ENCODE measurements at regions not wholly inside any gene's neighbourhood (a gene's known extent, or its start where the extent isn't known, plus 50 kb on each side); places are given as distances from the start of the nearest gene placed in this dataset.

DNA sequence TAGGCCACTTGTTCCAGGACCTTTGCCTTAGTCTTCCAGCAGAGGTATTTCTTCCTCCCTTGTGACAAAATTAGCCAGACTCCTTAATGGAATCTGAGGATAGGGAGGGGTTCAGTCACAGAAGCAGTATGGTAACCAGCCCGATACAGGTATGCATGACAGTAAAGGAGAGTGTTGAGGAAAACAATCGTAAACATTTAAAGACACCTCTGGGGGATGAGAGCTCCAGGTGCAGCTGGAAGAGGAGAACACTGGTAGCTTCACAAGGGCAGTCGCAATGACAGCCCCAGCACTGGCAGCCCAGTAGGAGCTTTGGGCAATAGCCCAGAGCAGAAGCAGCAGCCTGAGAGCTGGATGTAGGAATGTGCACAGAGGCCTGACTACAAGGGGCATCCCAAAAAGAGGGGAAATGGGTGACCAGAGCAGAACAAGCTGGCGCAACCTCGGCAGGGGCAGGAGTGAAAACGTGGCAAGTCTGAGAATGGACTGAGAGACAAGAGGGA is 344.9 kb upstream of the JAG1 start:
- intact Hi-C loops (cut with DNase I; ENCODE audit: low total_unique reads), result no loop called here
- H3K4me3 ChIP-seq (ENCODE audit: low read depth, poor library complexity, severe bottlenecking), result no peak overlapping the region
- TF ChIP-seq, protein P1, sequence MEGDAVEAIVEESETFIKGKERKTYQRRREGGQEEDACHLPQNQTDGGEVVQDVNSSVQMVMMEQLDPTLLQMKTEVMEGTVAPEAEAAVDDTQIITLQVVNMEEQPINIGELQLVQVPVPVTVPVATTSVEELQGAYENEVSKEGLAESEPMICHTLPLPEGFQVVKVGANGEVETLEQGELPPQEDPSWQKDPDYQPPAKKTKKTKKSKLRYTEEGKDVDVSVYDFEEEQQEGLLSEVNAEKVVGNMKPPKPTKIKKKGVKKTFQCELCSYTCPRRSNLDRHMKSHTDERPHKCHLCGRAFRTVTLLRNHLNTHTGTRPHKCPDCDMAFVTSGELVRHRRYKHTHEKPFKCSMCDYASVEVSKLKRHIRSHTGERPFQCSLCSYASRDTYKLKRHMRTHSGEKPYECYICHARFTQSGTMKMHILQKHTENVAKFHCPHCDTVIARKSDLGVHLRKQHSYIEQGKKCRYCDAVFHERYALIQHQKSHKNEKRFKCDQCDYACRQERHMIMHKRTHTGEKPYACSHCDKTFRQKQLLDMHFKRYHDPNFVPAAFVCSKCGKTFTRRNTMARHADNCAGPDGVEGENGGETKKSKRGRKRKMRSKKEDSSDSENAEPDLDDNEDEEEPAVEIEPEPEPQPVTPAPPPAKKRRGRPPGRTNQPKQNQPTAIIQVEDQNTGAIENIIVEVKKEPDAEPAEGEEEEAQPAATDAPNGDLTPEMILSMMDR (IDR thresholded peaks at IDR 0.05), result no peak
- TF ChIP-seq POLR2A (IDR thresholded peaks at IDR 0.05), result no peak
- 94 to 98% methylated on average over 6 of the region's 6 CpGs for WGBS, 2 donors
- DNase-seq (ENCODE audit: low spot score in 2 of 2), result no peak

DNA sequence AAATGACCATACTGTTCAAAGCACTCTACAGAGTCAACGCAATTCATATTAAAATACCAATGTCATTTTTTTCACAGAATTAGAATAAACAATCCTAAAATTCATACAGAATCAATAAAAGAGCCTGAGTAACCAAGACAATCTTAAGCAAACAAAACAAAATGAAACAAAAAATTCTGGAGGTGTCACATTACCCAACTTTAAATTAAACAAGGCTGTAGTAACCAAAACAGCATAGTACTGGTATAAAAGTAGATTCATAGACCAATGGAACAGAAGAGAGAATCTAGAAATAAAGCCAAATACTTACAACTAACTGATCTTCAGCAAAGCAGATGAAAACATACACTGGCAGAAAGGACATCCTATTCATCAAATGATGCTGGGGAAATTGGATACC is 346.9 kb upstream of the JAG1 start:
- TF ChIP-seq, protein P1 (IDR thresholded peaks at IDR 0.05), result no peak
- no peak for TF ChIP-seq POLR2A (IDR thresholded peaks at IDR 0.05)
- 87 to 94% methylated on average over 1 of the region's 1 CpG for WGBS, 2 donors
- no peak overlapping the region for H3K4me3 ChIP-seq (ENCODE audit: low read depth, poor library complexity, severe bottlenecking)
- no peak for DNase-seq (ENCODE audit: low spot score in 2 of 2)
- intact Hi-C loops (cut with DNase I; ENCODE audit: low total_unique reads), result no loop called here

DNA sequence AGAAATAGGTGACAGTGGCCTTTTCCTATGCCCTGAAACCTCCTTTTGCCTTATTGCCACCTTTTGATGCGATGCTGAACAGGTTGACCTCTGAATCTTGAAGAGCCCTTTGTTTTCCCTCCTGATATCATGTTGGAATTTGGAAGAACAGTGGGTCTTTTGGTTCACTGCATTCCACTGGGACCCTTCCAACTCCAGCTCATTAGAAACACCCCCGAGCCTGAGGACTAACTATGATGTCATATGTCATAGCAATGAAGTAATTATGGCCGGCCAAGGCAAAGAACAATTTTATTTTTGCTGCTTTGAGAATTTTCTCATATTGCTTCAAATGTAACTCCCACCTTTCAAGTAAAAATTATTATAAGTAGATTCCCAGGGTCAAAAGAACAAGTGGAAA is 353.4 kb upstream of the JAG1 start:
- no peak for DNase-seq (ENCODE audit: low spot score in 2 of 2)
- intact Hi-C loops (cut with DNase I; ENCODE audit: low total_unique reads), result no loop called here
- 86 to 88% methylated on average over 3 of the region's 3 CpGs for WGBS, 2 donors
- no peak overlapping the region for H3K4me3 ChIP-seq (ENCODE audit: low read depth, poor library complexity, severe bottlenecking)
- no peak for TF ChIP-seq POLR2A (IDR thresholded peaks at IDR 0.05)
- TF ChIP-seq, protein P1 (IDR thresholded peaks at IDR 0.05), result no peak

DNA sequence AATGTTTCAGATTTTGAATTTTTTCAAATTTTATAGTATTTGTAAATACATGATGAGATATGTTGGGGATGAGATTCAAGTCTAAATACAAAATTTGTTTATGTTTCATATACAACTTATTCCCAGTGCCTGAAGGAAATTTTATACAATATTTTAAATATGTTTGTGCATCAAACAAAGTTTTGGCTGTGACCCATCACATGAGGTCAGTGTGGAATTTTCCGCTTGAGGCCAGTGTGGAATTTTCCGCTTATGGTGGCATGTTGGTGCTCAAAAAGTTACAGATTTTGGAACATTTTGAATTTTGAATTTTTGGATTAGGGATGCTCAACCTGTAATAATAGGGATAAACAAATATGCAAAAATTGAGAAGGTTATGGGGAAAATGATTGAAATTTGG is 356.6 kb upstream of the JAG1 start:
- 93 to 98% methylated on average over 2 of the region's 2 CpGs for WGBS, 2 donors
- no peak for TF ChIP-seq POLR2A (IDR thresholded peaks at IDR 0.05)
- TF ChIP-seq, protein P1 (IDR thresholded peaks at IDR 0.05), result no peak

DNA sequence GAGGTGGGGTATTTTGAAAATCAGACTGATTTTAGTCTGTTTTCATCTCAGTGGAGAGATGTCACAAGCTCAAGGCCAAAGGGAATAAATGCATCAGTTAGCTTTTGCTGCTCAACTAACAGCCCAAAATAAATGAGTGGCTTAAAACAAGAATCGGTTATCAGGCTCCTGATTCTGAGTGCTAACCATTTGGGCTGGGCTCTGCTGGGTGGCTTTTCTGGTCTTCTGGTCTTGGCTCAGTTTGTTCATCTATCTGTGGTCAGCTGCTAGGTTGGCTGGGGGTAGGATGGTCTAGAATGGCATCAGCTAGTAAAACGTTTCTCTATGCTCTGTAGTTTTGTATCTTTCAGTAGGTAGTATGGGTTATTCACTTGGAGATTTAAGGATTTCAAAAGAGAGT is 357.5 kb upstream of the JAG1 start:
- DNase-seq (ENCODE audit: low spot score in 2 of 2), result no peak
- 86 to 95% methylated on average over 2 of the region's 2 CpGs for WGBS, 2 donors
- TF ChIP-seq, protein P1 (IDR thresholded peaks at IDR 0.05), result no peak
- no peak for TF ChIP-seq POLR2A (IDR thresholded peaks at IDR 0.05)
- H3K4me3 ChIP-seq (ENCODE audit: low read depth, poor library complexity, severe bottlenecking), result no peak overlapping the region
- intact Hi-C loops (cut with DNase I; ENCODE audit: low total_unique reads), result no loop called here

More for the DNA sequence above, 356.6 kb upstream of the JAG1 start:
- intact Hi-C loops (cut with DNase I; ENCODE audit: low total_unique reads), result no loop called here
- H3K4me3 ChIP-seq (ENCODE audit: low read depth, poor library complexity, severe bottlenecking), result no peak overlapping the region
- no peak for DNase-seq (ENCODE audit: low spot score in 2 of 2)

DNA sequence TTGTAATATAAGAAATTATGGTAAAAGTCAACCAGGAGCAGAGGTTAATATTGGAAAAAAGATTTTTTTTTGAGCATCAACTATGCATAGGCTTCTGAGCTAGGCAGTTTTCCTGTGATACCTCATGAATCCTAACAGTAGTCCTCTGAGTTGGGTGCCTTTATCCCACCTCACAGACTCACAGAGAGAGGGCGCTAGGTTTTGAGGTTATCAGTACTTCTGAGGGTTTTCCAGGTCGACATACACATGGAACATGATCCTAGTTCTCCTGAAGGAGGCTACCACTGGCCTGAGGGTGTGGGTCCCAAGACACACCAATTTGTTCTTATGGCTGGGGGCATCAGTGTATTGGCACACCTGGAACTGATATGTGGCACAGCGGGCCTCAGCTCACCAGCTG is 358.8 kb upstream of the JAG1 start:
- WGBS, 2 donors, result 78 to 80% methylated on average over 3 of the region's 3 CpGs
- DNase-seq (ENCODE audit: low spot score in 2 of 2), result no peak
- intact Hi-C loops (cut with DNase I; ENCODE audit: low total_unique reads), result no loop called here
- TF ChIP-seq, protein P1 (IDR thresholded peaks at IDR 0.05), result no peak
- no peak for TF ChIP-seq POLR2A (IDR thresholded peaks at IDR 0.05)
- no peak overlapping the region for H3K4me3 ChIP-seq (ENCODE audit: low read depth, poor library complexity, severe bottlenecking)

Measured in lower leg skin (tissue), 4 donors.